NCI-H146 treated with DMSO at 0.1 percent for 48 hours (cell line): ENCODE measurements at regions not wholly inside any gene's neighbourhood (a gene's known extent, or its start where the extent isn't known, plus 50 kb on each side); places are given as distances from the start of the nearest gene placed in this dataset.
"Not testable (repeated sequence)": the region's sequence is repeated elsewhere in the genome, so short reads cannot be mapped to it uniquely, and the experiment has no call there.

Source experiments
- DNase-seq: peaks from one replicate; lab custom pipeline; 2025; ENCODE audit not compliant: unreplicated experiment; lab: John Stamatoyannopoulos, UW

DNA sequence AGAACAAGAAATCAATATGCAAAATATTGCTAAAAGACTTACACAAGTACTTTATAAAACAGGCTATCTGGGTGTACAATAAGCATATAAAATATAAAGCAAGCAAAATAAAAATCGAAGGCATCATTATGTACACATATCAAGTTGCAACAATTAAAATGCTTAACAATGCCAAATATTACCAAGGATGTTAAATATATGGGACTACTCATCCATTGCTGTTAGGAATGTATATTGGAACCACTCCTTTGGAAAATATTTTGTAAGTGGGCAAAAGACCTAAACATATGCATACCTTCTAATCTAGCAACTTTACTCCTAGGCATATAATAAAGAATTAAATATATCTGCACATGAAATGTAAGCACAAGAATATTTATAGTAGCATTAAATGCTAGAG is 632.6 kb upstream of the COX7C start:
- no peak for DNase-seq

DNA sequence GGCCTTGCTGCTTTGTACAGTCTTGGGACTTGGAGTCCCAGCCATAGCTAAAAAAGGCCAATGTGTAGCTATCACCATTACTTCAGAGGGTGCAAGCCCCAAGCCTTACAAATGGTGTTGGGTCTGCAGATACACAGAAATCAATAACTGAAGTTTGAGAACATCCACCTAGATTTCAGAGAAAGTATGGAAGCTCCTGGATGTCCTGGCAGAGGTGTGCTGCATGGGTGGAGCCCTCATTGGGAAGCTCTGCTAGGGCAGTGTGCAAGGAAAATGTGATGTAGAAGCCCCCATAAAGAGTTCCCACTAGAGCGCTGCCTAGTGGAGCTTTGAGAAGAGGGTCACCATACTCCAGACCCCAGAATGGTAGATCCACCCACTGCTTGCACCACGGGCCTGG is 626.7 kb upstream of the COX7C start:
- no peak for DNase-seq

- DNase-seq: not testable (repeated sequence)
These were observed 623.1 kb upstream of the COX7C start for GRCh38 chr5:85994653-85995052.

- DNase-seq: no peak
These were observed 619.1 kb upstream of the COX7C start for GRCh38 chr5:85998656-85999055.

DNA sequence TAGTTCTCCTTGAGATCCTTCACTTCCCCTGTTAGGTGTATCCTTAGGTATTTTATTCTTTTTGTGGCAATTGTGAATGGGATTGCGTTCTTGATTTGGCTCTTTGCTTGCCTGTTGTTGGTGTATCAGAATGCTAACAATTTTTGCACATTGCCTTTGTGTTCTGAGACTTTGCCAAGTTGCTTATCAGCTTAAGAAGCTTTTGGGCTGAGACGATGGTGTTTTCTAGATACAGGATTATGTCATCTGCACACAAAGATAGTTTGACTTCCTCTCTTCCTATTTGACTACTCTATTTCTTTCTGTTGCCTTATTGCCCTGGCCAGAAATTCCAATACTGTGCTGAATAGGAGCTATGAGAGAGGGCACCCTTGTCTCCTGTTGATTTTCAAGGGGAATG is 609.4 kb upstream of the COX7C start:
- no peak for DNase-seq

- DNase-seq: no peak
These were observed 609.0 kb upstream of the COX7C start for GRCh38 chr5:86008704-86009103.

GRCh38 chr5:86011937-86012336 is 605.8 kb upstream of the COX7C start:
- DNase-seq: no peak

- DNase-seq: no peak
These were observed 588.4 kb upstream of the COX7C start for GRCh38 chr5:86029308-86029707.

- DNase-seq: no peak
These were observed 587.0 kb upstream of the COX7C start for GRCh38 chr5:86030753-86031152.

GRCh38 chr5:86038566-86038965 is 579.2 kb upstream of the COX7C start:
- no peak for DNase-seq

DNA sequence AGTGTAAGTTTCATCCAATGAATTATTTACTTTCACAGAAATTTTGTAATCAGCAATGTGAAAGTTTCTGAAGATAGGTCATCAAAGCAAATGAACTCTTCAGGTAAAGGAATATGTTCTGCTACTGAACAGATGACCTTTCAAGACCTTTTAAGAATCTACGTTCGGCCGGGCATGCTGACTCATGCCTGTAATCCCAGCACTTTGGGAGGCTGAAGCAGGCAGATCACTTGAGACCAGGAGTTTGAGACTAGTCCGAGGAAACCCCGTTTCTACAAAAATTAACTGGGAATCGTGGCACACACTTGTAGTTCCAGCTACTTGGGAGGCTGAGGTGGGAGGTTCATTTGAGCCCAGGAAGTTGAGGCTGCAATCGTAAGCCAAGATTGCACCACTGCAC is 578.4 kb upstream of the COX7C start:
- DNase-seq: no peak

- no peak for DNase-seq
These were observed 547.0 kb upstream of the COX7C start for GRCh38 chr5:86070719-86071118.

- DNase-seq: no peak
These were observed 543.4 kb upstream of the COX7C start for GRCh38 chr5:86074297-86074696.

DNA sequence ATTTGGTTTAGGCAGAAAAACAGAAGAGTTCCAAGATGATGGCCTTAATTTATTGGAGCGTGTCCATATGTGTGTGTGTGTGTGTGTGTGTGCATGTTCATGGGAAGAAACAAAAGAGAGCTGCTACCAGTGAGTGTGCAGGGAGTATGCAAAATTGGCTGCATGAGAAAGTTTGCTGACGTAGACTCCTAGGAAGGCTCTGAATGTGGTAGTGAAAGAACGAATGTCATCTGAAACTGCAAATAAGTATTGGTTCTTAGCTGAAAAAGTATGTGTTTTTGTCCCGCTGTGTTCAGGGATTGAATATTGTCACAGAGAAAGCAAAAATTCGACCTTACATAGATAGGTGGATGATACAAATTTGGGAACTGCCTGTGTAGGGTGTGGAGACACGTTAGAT is 542.6 kb upstream of the COX7C start:
- DNase-seq: no peak

GRCh38 chr5:86095092-86095491 is 522.6 kb upstream of the COX7C start:
- no peak for DNase-seq

- DNase-seq: no peak
These were observed 515.8 kb upstream of the COX7C start for GRCh38 chr5:86101966-86102365.

DNA sequence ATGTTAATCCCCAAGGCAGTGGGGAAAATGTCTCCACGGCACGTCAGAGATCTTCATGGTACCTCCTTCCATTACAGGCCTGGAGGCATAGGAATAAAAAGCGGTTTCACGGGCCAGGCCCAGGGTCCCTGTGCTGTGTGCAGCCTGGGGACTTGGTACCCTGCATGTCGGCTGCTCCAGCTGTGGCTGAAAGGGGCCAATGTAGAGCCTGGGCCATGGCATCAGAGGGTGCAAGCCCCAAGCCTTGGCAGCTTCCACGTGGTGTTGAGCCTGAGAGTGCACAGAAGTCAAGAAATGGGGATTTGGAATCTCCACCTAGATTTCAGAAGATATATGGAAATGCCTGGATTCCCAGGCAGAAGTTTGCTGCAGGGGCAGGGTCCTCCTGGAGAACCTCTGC is 508.9 kb upstream of the COX7C start:
- no peak for DNase-seq

DNA sequence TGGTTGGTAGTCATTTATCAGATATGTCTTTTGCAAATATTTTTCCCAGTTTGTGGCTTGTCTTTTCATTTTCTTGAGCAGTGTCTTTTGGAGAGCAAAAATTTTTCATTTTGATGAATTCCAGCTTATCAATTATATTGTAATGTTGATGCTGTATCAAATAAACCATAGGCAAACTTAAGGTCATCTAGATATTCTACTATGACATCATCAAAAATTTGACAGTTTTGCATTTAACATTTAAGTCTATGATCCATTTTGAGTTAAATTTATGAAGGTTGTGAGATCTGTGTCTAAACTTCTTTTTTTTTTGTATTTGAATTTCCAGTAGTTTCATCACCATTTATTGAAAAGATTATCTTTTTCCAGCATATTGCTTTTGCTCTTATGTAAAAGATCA is 505.5 kb upstream of the COX7C start:
- no peak for DNase-seq

DNA sequence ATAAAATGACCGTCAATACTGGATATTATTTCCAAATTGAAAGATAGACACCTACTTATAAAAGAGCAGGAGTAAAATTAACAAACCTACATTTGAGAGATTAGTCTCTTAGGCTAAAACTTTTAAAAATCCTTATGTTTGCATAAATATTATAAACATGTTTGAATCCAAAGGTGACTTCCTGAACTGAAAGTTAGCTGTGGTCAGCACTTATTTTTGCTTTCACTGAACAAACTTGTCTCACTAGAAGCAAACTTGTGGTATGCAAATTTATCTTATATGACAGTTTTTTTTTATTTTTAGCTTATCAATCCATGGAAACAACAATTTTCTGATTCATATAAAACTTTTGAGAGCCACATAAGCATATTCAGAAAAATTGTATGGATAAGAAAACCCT is 502.6 kb upstream of the COX7C start:
- no peak for DNase-seq

DNA sequence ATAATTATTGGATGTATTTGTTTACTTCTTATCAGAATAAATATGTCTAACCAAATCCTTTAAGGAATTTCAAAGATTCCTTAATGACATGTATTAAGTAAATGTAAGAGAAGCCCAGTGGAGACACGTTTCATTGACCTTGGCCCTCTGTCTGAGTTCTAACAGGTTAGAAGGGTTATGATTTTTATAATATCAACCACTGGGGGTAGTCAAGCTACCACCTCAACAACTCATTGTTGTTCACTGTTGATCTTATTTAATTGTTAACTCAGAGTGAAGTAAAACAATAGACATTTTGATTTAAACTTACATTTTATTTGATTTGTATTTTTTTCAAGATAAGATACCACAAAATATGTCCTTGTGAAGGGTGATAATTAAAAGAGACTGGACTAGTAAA is 499.2 kb upstream of the COX7C start:
- DNase-seq: no peak

GRCh38 chr5:86124333-86124732 is 493.4 kb upstream of the COX7C start:
- peak; percentile 4 for DNase-seq

DNA sequence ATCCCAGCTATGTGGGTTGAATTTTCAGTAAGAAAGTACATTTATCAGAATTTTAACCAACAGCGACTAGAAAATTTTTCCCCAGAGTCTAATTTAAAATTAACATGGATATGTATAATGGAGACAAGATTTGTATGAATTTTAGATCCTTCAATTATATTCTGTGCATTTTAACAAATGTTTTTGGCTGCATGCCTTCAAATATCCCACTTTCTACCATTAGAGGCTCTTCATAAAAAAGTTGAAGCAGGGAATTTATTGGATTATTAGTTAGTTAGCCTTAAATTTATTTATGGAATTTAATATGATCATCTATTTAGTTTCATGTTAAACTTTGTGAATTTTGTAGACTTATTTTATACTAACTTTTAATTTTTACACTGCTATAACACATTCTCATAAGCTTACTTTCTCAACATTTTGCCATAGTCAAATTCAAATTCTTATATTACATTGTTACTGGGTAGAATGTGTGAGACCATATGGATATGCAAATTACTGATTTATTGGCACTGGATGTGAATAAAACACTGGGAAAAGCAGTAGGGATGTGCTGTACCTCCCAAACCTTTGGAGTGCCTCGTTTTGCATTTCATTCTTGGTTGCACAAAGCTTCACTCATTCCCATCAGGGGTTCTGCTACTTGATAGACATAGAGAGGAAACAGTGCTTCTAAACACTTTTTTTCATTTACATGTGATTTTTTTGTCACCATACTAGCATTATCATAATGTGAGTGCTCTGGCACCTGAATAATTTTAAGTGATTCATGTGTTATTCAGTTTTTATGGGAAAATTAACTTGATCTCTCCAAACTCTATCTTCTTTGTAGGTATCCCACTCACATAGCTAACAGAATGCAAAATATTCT is 491.8 kb upstream of the COX7C start:
- no peak for DNase-seq

GRCh38 chr5:86127696-86128095 is 490.0 kb upstream of the COX7C start:
- DNase-seq: no peak
